HCT116 (cell line): ENCODE measurements at regions not wholly inside any gene's neighbourhood (a gene's known extent, or its start where the extent isn't known, plus 50 kb on each side); places are given as distances from the start of the nearest gene placed in this dataset.

ENCODE experiments used
- ATAC-seq: fragments of 200-7000 bp; cut with Tn5 transposase; 2 replicates; pipeline ENCODE4 v1.9.1; 2020; ENCODE audit warnings: mild to moderate bottlenecking, moderate library complexity
- BruUV-seq: library from RNA; stranded (reverse); fragments of 400-500 nt; replicated peaks from 2 replicates; lab custom pipeline; 2021; lab: Mats Ljungman, UMichigan
- CTCF ChIA-PET: fragments of 300-600 bp; sonication (Branson Sonifier 250); formaldehyde crosslinking; loops from one replicate; lab custom pipeline; 2021; ENCODE audit warnings: antibody characterized with exemption; lab: Charles Lee
- POLR2A ChIA-PET: fragments of 300-600, 350-600 bp; sonication (Branson Sonifier 250); formaldehyde crosslinking; loops from one replicate; lab custom pipeline; 2021; ENCODE audit warnings: antibody characterized with exemption; lab: Charles Lee
- RAD21 ChIA-PET, 2 experiments: fragments of 300-600 bp; sonication (Branson Sonifier 250); formaldehyde crosslinking; loops; one replicate each; lab custom pipeline; 2023; ENCODE audit warnings: low total read pairs in 2 of 2; ENCODE audit not compliant: uncharacterized antibody in 2 of 2, unreplicated experiment in 2 of 2, low non-redundant PET in 1 of 2; lab: Charles Lee
- DNase-seq: peaks from one replicate; pipeline ENCODE4 v3.0.0-alpha.2; 2010; ENCODE audit warnings: low read depth, low spot score
- H2AFZ ChIP-seq: fragments of 200-600 bp; shearing (Covaris generic), sonication (generic); 2 replicates; pipeline ENCODE4 v1.6.1; 2017; ENCODE audit warnings: low read depth, mixed run types, mixed read lengths, antibody characterized with exemption, low read length; ENCODE audit not compliant: poor library complexity, severe bottlenecking
- H3K27ac ChIP-seq: 2 replicates; pipeline ENCODE4 v1.5.1; 2012; ENCODE audit warnings: low read depth, low read length
- H3K27me3 ChIP-seq: fragments of 200-600 bp; sonication (generic); 2 replicates; pipeline ENCODE4 v1.6.1; 2016; ENCODE audit warnings: mixed run types, low read length, mixed read lengths; ENCODE audit not compliant: insufficient read depth
- H3K36me3 ChIP-seq, 2 experiments: fragments of 200-500 bp in 1 of 2; fragments of 200-600 bp in 1 of 2; sonication (Bioruptor generic) in 1 of 2; sonication (generic) in 1 of 2; 2 replicates each; pipeline versions ENCODE4 v1.5.1 to v1.6.1; 2014 to 2016; ENCODE audit warnings: low read length in 2 of 2, inconsistent platforms in 1 of 2, mixed read lengths in 1 of 2, mixed run types in 1 of 2; ENCODE audit not compliant: insufficient read depth in 2 of 2, control insufficient read depth in 1 of 2
- H3K4me1 ChIP-seq, 2 experiments: fragments of 200-600 bp in 1 of 2; sonication (generic) in 1 of 2; 2 replicates each; pipeline versions ENCODE4 v1.5.1 to v1.6.1; 2012 to 2017; ENCODE audit warnings: low read length in 2 of 2, inconsistent platforms in 1 of 2, mild to moderate bottlenecking in 1 of 2, mixed read lengths in 1 of 2, mixed run types in 1 of 2, moderate library complexity in 1 of 2; ENCODE audit not compliant: insufficient read depth in 2 of 2, control insufficient read depth in 1 of 2
- H3K4me2 ChIP-seq: fragments of 200-600 bp; sonication (generic); 2 replicates; pipeline ENCODE4 v1.6.1; 2017; ENCODE audit warnings: mixed run types, low read length, mixed read lengths
- H3K4me3 ChIP-seq, 2 experiments: fragments of 200-600 bp in 1 of 2; sonication (generic) in 1 of 2; replicated peaks in 1 of 2; 2 replicates each; pipeline ENCODE4 v1.5.1; 2011 to 2016; ENCODE audit warnings: low read length in 2 of 2, control low read depth in 1 of 2, low read depth in 1 of 2, mild to moderate bottlenecking in 1 of 2, mixed read lengths in 1 of 2, mixed run types in 1 of 2
- H3K79me2 ChIP-seq: fragments of 200-600 bp; sonication (generic); 2 replicates; pipeline ENCODE4 v1.6.1; 2017; ENCODE audit warnings: mild to moderate bottlenecking, mixed run types, low read length, moderate library complexity, mixed read lengths; ENCODE audit not compliant: insufficient read depth
- H3K9ac ChIP-seq: fragments of 200-600 bp; sonication (generic); 2 replicates; pipeline ENCODE4 v1.6.1; 2016; ENCODE audit warnings: low read length, mixed read lengths
- H3K9me2 ChIP-seq: fragments of 200-600 bp; sonication (generic), shearing (Covaris generic); 2 replicates; pipeline ENCODE4 v1.6.1; 2017; ENCODE audit warnings: mixed run types, mild to moderate bottlenecking, moderate library complexity; ENCODE audit not compliant: insufficient read depth
- H3K9me3 ChIP-seq, 2 experiments: fragments of 200-500 bp in 1 of 2; fragments of 200-600 bp in 1 of 2; sonication (Bioruptor generic) in 1 of 2; sonication (generic) in 1 of 2; 2 replicates each; pipeline ENCODE4 v1.6.1; 2014 to 2017; ENCODE audit warnings: low read length in 2 of 2, mixed read lengths in 2 of 2, inconsistent platforms in 1 of 2, low read depth in 1 of 2, mild to moderate bottlenecking in 1 of 2, mixed run types in 1 of 2, moderate library complexity in 1 of 2; ENCODE audit not compliant: control insufficient read depth in 1 of 2, insufficient read depth in 1 of 2
- H4K20me1 ChIP-seq: fragments of 200-600 bp; sonication (generic), shearing (Covaris generic); 2 replicates; pipeline ENCODE4 v1.6.1; 2017; ENCODE audit warnings: mixed run types, mild to moderate bottlenecking, moderate library complexity; ENCODE audit not compliant: insufficient read depth
- EGR1 ChIP-seq: IDR thresholded peaks from 2 replicates; pipeline ENCODE4 v1.6.1; 2012; ENCODE audit warnings: low read depth
- ELF1 ChIP-seq: IDR thresholded peaks from 2 replicates; pipeline ENCODE4 v1.6.1; 2012; ENCODE audit warnings: low read depth, borderline replicate concordance
- EZH2 ChIP-seq: fragments of 200-600 bp; sonication (generic); IDR thresholded peaks from 2 replicates; pipeline ENCODE4 v1.6.1; 2017; ENCODE audit warnings: antibody characterized with exemption, mixed run types
- JUND ChIP-seq: IDR thresholded peaks from 2 replicates; pipeline ENCODE4 v1.6.1; 2012
- POLR2A ChIP-seq: IDR thresholded peaks from 2 replicates; pipeline ENCODE4 v1.7.0; 2011; ENCODE audit warnings: borderline replicate concordance; ENCODE audit not compliant: insufficient read depth, insufficient read length; ENCODE audit errors: extremely low read depth
- RAD21 ChIP-seq: IDR thresholded peaks from 2 replicates; pipeline ENCODE4 v1.6.1; 2012; ENCODE audit warnings: low read depth, mild to moderate bottlenecking
- SP1 ChIP-seq: IDR thresholded peaks from 2 replicates; pipeline ENCODE4 v1.6.1; 2012; ENCODE audit warnings: low read depth
- SRF ChIP-seq: IDR thresholded peaks from 2 replicates; pipeline ENCODE4 v1.6.1; 2012; ENCODE audit warnings: low read depth
- TCF7L2 ChIP-seq: IDR thresholded peaks from 2 replicates; pipeline ENCODE4 v1.7.0; 2011; ENCODE audit warnings: borderline replicate concordance, inconsistent platforms; ENCODE audit not compliant: insufficient read depth, insufficient read length; ENCODE audit errors: extremely low read depth
- YY1 ChIP-seq: IDR thresholded peaks from 2 replicates; pipeline ENCODE4 v1.6.1; 2011; ENCODE audit warnings: low read length, low read depth, moderate library complexity, mild to moderate bottlenecking; ENCODE audit not compliant: insufficient replicate concordance; ENCODE audit errors: extremely low read depth
- ZFX ChIP-seq: fragments of 450-650 bp; IDR thresholded peaks from 2 replicates; pipeline ENCODE4 v1.6.1; 2017
- intact Hi-C: fragments of 100-400 bp; cut with micrococcal nuclease; formaldehyde crosslinking; loops from 2 replicates; pipeline ENCODE4 v1.10.0; 2022
- TF ChIP-seq, protein P1 (sequence below): IDR thresholded peaks from 2 replicates; pipeline ENCODE4 v1.6.1; 2012
- TF ChIP-seq, protein P2 (sequence below): IDR thresholded peaks from 2 replicates; pipeline ENCODE4 v1.6.1; 2012
- TF ChIP-seq, protein P3 (sequence below), 3 experiments: fragments of 200-600 bp in 1 of 3; sonication (generic) in 1 of 3; IDR thresholded peaks in 2 of 3; conservative IDR thresholded peaks in 1 of 3; 2 replicates each; pipeline ENCODE4 v1.5.1; 2012 to 2017; ENCODE audit warnings: low read depth in 2 of 3, low read length in 2 of 3, antibody characterized with exemption in 1 of 3, borderline replicate concordance in 1 of 3, control low read depth in 1 of 3, mild to moderate bottlenecking in 1 of 3, mixed read lengths in 1 of 3, mixed run types in 1 of 3, moderate library complexity in 1 of 3; ENCODE audit not compliant: insufficient read depth in 1 of 3

DNA sequence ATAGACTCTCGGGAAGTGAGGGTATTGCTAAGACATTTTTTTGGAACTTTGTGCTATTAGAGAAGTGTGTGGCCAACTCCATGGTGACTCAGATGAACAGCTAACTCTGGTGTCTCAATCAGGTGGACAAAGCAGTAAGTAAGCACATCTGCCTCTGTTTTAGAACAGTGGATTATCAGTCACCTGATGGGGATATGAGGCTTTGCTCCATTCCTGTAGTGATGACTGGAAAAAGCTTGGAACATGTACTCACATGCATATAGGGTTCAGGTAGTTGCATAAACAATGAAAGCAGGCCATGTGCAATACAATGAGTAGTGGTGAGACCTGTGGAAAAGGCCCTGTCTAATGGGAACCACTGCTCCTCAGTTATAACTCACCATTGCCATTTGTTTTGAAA is 168.2 kb upstream of the FBN2 start:
- ChIA-PET POLR2A (no interaction called here), CTCF (no interaction called here), RAD21 (no interaction called here)
- H3K9me2 ChIP-seq = no peaks in the 10 kb centered on the region; the same call in 1 of the 2 replicates
- no peaks in the 10 kb centered on the region for H3K79me2 ChIP-seq
- peaks cover 3 to 20% of the 10 kb centered on the region in 2 experiments; a peak in 3 of 4 replicates for H3K4me1 ChIP-seq
- H3K27ac ChIP-seq = no peak overlapping the region
- DNase-seq (no peak), ATAC-seq (no peak)
- no peak overlapping the region for H3K9ac ChIP-seq
- H3K9me3 ChIP-seq = no peaks in the 10 kb centered on the region
- H2AFZ ChIP-seq = no peak overlapping the region
- intact Hi-C loops = no loop called here
- H3K4me3 ChIP-seq = no peak overlapping the region
- no peaks in the 10 kb centered on the region for H3K27me3 ChIP-seq
- H4K20me1 ChIP-seq = no peaks in the 10 kb centered on the region
- no TSS peak for BruUV-seq
- no peaks in the 10 kb centered on the region for H3K36me3 ChIP-seq
- H3K4me2 ChIP-seq = no peak overlapping the region
- TF ChIP-seq, protein P1, sequence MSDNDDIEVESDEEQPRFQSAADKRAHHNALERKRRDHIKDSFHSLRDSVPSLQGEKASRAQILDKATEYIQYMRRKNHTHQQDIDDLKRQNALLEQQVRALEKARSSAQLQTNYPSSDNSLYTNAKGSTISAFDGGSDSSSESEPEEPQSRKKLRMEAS = no peak
- TF ChIP-seq JUND (no peak), EZH2 (no peak), YY1 (no peak), ZFX (no peak), TCF7L2 (no peak), EGR1 (no peak), SP1 (no peak), SRF (no peak), RAD21 (no peak), POLR2A (no peak), ELF1 (no peak)
- TF ChIP-seq, protein P2, sequence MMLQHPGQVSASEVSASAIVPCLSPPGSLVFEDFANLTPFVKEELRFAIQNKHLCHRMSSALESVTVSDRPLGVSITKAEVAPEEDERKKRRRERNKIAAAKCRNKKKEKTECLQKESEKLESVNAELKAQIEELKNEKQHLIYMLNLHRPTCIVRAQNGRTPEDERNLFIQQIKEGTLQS = no peak
- TF ChIP-seq, protein P3, sequence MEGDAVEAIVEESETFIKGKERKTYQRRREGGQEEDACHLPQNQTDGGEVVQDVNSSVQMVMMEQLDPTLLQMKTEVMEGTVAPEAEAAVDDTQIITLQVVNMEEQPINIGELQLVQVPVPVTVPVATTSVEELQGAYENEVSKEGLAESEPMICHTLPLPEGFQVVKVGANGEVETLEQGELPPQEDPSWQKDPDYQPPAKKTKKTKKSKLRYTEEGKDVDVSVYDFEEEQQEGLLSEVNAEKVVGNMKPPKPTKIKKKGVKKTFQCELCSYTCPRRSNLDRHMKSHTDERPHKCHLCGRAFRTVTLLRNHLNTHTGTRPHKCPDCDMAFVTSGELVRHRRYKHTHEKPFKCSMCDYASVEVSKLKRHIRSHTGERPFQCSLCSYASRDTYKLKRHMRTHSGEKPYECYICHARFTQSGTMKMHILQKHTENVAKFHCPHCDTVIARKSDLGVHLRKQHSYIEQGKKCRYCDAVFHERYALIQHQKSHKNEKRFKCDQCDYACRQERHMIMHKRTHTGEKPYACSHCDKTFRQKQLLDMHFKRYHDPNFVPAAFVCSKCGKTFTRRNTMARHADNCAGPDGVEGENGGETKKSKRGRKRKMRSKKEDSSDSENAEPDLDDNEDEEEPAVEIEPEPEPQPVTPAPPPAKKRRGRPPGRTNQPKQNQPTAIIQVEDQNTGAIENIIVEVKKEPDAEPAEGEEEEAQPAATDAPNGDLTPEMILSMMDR (IDR thresholded peaks at IDR 0.05 in 2 of 3, conservative IDR thresholded peaks at IDR 0.05 in 1 of 3; ENCODE audit: borderline replicate concordance in 1 of 3, insufficient read depth in 1 of 3, low read depth in 2 of 3, low read length in 2 of 3) = no peak
